Fibroblast of skin of right biceps (primary cell): ENCODE measurements at regions not wholly inside any gene's neighbourhood (a gene's known extent, or its start where the extent isn't known, plus 50 kb on each side); places are given as distances from the start of the nearest gene placed in this dataset.

ENCODE experiments used
- DNase-seq: peaks from one replicate; pipeline ENCODE4 v3.0.0-alpha.2; 2013

DNA sequence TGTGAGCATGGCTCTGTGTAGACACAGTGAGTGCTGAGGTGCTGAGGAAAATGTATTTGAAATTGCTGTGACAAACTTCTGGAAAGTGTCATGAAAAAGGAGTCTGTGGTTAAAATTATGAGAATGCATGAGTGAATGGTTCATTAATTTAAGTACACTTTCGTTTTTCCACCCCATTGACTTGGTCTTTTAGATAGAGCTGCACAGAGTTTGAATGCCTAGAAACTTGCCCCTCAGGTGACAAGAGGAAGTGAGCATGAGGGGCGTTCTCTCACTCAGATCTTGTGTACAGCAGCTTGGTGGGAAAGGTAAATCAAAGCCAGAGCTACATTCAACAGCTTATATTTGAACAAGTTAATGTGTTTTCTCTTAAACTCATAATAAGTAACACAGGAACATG, 296.8 kb downstream of the WDR72 start:
- DNase-seq = no peak

DNA sequence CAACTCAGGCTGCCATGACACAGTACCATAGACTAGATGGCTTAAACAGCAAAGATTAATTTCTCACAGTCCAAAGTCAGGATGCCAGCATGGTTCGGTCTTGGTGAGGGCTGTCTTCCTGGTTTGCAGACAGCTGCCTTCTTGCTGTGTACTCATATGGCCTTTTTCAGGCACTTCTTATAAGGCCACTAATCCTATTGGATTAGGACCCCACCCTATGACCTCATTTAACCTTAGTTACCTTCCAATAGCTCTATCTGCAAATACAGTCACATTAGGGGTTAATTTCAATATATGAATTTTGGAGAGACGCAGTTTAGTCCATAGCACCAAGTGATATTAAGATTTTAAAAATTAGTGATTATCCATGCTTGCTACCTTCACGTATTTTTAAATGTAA, 297.8 kb downstream of the WDR72 start:
- DNase-seq = no peak

DNA sequence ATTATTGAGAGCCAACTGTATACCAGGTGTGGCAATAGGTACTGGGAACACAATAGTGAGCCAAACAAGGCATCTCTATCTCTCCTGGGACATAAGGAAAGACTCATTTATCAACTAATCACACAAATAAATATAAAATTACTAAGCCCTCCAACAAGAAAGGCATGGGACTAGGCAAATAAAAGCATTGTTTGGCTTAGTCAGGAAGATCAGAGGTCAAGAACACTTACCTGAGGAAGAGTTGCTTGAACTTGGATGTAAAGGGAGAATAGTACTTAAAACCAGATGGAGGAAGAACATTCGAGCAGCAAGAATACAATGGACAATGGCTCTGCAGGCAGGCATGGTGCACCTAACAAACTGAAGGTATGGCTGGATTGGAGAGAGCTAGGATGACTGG, 300.7 kb downstream of the WDR72 start:
- DNase-seq = no peak

DNA sequence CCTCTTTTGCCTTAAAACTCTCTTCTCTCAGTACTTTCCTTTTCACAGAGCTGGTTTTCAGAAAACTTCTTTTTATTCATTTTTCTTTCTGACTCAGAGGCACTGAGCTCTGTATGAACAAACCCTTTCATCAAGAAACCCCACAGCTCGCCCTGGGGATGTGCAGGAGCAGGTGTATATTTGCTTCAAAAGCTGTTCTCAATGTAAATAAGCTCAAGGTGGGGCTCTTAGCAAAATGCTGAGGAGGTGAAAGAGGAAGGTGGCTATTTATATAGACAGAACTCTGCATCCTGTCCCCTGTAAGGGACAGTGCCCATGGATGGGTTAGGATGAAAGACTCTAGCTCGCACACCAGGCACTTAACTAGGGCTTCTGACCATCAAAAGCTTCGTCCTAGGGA, 302.0 kb downstream of the WDR72 start:
- DNase-seq = no peak

DNA sequence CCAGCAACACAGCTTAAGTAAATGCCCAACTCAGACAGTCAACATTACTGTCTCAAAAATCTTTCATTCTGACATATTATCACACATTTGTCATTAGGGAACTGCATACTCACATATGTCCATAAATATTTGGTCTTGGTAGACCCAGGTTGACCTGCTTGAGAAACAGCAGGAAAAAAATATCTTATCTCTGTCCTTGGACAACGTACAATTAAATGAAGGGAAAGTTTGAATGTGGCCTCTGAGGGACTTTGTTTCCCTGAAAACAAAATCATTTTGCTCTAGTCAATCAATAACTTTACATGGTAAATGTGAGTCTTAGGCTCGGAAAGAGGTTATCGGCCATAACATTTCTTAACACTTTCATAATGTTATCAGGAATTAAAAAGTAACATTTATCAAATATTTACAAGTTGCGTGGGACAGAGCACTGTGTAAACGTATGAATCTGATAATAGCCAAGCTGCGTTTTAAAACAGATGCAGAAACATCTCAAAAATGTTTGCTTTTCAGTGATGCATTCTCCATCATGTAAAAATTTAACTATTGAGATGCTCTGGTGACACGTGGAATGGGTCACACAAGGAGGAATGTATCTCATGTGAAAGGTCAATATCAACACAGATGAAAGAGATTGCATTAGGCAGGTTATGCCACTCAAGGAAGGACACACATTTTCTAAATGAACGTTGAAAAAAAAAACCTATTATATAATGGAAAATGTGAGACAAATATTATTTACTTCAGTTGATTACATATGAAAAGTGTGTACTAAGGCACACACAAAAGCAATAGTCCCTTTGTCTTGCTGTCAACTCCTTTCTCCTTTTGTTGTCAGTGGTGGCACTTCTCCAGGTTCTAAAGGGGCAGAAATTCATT, 304.4 kb downstream of the WDR72 start:
- no peak for DNase-seq

DNA sequence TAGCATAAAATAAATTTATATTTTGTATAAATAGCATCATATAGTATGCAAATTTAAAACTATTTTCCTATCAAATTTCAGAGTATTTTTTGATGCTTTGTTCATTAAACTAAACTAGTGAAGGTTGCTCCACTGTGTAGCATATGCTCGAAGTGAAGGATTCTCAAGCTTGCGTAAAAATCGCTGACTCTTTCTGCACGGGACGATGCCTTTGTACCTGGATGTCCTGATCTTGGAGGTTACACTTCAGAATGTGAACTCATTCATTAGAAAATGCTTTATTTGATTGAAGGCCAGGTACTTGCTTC, 305.0 kb downstream of the WDR72 start:
- no peak for DNase-seq

DNA sequence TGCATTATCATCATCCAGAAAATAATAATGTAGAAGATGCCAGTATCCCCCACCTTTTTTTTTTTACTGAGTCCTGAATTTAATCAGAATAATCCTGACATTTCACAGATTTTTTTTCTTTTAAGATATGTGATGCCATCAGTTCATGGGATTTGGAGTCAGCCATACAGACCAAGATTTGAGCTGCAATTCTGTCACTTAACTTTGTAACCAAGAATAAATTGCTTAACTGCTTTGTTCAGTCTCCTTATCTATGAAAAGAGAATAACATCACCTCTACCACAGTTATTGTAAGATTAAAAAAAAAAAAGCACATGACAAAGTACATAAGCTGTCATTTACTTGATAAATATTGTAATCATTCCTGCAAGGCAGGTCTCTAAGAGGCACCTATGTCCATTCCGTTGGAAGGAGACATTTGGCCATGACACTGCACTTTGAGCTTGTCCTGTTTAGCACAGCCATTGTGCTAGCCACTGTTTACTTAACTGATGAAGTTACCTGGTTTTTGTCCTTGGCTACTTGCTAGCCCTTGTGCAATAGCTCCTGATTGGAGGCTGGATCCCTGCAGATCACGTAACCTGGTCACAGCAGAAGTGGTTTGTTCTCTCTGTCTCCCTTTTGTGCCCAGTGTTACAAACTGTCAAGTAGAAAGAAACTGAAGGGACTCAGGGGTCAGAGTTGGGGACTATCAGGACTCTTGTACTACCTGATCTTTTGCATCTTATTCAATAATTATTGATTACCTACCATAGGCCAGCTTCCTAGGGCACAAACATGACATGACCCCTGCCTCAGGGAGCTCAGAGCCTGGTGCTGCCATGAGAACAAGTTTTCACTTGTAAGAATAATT, 306.0 kb downstream of the WDR72 start:
- DNase-seq = no peak

DNA sequence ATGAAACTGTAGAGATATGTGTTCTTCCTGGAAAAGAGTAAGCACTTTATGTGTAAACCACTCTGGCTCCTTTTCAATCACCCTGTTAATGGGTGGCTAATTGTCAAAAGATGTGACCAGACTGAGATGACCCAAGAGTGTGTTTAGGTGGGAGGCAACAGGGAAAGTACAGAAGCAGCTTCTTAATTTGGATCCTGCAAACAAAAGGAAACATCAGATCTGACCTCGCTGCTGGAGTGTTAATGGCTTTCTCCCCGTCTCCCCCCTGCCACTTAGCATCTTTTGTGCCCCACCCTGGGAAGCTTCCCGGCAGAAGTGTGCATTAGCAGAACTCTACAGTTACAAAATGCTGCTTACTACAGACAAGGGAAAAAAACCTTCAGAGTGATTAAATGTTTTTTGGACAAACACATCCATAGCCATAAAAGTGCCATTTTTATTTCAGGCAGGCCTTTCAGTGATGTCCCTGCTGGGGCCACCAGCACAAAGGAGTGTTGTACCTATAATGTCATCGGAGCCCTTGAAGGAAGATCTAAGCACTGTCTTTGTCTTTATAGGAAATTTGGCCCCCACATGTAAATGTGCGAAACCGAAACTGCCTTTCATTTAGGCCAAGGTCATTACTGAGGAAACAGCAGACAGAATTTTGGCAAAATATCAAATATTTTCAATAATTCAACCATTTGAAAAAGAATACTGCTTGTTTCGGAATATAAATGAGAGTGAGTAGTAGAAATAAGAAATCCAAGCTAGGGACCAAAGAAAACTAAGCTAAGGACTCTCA, 311.0 kb downstream of the WDR72 start:
- no peak for DNase-seq

DNA sequence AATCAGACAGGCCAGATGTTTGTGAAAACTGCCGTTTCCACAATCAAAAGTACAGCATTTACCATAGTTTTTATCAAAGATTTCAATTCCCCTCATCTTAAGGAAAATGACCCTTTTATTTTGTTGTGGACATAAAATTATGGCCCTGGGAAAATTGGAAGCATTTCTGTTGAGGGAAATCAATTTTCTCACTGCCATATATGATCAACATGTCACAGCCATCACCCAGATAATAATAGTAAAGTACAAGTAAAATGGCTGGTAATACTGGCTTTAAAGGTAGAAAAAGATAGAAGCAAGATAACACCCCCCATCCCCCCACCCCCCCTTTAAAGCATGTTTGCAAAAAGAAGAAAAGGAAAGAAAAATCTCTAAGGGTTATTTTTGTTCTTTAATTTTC, 311.7 kb downstream of the WDR72 start:
- DNase-seq = no peak

DNA sequence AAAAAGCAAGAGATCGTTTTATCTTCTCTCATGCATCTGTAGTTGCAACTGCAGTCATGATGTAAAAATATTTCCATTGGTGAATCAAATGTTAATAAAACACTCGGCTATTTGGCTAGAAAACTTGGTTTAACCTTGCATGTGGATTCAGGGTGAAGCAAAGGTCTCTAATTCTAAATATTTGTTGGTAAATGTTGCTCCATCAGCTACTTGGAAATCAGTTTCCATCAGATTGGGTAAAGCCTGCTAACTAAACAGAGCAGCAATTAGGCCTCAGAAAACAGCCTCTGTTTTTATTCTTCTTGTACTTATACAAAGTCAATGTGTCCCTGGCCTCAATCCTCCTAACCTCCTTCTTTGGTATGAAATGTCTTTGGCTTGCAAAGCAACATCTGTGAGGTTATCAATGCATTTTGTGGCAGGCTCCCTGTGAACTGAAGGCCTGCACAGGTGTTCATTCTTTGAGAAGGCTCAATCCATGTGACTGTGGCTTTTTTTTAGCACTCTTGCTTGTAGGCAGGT, 312.3 kb downstream of the WDR72 start:
- no peak for DNase-seq

DNA sequence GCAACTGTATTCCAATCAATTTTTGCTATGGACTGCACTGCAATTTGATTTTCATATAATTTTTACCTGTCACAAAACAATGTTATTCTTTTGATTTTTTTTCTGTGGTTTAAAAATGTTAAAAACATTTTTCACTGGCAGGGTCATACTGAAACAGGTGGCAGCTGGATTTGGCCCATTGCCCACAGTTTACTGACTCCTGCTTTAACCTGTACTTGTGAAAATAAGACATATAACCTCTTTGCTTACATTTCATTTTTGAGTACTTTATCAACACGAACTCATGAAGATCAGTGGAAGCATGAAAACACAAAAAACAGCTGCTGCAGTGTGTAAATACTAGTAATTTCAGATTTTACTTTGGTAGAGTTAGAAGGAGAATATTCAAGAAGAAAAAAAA, 313.1 kb downstream of the WDR72 start:
- no peak for DNase-seq

DNA sequence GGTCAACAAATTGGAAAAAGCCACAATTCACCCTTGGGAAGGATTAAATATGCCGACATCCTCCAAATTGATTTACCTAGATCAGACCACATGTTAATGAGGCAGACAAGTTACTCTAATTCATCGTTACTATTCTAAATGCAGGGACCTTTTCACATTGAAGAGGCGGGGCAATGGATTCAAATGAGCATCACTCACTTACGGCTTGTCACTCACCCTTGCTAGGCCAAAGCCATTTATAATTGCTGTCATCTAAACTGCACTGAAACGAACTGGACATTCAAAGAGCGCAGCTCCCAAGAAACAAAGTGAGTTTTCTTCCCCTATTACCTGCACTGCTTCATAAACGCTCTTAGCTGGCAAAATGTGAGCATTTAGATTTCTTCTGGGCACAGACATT, 313.9 kb downstream of the WDR72 start:
- DNase-seq = no peak

DNA sequence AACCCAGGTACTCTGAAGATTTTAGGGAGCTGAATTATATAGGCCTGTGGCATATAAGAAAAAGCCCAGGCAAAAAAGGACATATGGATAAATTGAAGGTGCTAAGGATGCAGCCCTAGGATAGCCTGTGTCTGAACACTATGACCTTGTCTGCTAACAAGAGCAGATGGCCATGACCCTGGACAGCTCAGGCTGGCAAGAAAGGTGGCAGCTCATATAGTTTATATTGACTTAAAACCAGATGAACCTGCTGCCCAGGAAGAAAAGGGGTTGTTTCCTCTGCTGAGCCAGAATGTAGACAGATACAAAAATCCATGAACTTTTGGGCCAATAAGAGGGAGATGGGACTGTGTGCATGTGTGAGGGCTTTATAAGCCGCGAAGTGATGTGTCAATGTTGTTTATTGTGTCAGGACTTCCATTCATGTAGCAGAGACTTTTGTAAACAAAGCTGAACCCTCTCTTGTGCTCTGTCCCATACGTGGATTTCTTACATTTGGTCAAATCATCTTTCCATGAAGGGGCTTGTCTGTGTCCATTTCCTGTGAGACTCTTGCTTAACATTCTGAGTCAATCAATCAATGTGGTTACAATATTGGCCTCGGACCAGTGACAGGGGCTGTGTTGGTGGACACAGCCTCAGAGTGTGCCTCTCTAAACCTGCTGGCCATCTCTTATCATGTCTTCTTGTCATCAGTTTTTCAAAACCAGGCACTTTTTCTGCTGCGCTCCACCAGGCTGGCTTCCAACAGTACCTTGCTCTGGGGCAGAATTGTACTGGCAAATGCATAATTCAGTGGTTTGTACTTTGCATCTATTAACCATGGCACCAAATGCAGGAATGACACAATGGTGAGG, 321.2 kb downstream of the WDR72 start:
- no peak for DNase-seq

DNA sequence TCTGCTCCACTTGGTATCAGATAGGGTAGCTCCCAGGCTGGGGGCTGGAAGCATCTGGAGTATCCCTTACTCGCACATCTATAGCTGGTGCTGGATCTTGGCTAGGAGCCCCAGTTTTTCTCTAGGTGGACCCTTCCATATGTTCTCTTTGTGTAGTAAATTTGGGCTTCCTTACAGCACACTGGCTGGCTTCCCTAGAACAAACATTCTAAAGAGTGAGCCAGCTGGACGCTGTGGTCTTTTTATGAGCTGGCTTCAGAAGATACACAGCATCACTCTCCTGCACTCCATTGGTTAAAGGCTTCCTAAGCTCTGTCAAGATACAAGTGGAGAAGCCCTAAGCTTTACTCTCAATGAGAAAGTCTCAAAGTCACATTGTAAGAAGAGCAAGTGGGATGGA, 322.1 kb downstream of the WDR72 start:
- DNase-seq = no peak

DNA sequence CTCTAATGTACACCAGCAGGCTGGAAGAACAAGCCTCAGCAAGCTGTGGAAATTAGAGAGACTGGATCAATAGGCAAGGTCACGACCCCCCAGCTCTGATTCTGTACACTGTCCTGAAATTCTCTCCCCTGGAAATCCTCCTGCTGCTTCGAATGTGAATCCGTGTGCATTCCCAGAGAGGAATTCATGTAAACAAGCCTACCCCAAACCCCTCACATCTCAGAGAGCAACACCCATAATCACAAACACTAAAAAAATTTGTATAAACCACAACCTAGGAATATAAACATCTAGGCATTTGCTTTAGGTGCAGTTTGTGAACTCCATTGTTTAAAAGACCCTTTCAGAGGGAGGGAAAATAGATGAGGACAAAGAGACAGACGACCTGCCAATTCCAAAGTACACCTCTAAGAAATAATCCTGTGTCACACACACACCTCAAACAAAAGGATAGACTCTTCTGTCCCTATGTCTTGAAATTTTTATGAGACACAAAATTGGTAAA, 325.2 kb downstream of the WDR72 start:
- no peak for DNase-seq

DNA sequence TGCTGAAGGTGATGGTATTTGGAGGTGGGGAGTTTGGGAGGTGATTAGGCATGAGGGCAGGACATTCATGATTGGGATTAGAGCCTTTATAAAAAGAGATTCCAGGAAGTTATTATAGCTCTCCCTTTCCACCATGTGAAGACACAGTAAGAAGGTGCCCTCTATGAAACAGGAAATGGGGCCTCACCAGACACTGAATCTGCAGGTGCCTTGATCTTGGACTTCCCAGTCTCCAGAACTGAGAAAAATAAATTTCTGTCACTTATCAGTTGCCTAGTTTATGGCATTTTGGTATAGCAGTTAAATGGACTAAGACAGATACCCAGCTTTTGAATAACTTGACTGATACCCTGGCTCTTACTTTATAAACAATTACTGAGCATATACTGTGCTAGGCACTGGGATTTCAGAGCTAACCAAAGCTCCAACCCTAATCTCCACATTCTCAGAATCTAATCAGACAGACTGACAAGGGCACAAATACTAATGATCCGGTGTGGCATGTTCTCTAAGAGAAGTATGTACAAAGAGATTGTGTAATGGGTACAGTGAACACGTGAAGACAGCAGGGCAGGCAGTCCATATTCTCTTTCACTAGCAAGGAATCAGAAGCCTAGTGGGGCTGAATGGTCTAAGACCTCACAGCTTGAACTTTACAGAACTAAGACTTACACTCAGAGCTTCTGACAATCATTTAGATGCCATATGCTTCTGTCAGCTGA, 343.1 kb downstream of the WDR72 start:
- DNase-seq = no peak

DNA sequence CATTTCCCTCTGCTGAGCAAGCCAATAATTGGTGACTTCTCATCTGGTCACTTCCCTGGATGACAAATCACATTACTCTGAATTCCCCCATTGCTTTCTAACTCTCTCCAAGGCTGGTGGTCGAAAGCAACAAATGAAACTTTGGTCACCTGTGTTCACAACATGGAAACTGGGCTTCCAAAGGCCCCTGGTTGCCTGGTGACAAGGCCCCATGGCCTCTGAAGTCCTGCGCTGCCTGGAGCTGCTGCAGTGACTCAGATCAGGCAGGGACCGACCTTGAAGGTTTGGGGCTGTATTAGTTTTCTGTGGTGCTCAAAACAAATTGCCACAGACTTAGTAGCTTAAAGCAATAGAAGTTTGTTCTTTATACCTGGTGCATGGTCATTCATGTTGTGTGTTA, 345.3 kb downstream of the WDR72 start:
- no peak for DNase-seq

DNA sequence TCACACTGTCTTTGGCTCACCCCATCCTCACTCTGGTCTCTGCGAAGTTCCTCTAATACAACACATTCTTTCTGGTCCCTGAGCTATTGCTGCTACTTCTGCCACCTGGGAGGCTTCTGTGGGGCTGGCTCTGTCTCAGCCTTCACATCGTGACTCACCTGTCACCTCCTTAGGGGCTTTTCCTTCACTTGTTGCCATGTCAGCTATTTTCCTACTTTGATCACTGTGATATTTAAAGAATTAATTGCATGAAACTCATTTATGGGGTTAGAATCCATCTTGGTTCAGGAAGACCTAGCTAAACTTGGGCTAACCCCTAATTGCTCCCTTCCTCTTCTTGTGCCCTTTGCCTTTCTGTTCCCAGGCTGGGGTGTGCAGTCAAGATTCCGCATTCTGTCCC, 346.9 kb downstream of the WDR72 start:
- DNase-seq = no peak

DNA sequence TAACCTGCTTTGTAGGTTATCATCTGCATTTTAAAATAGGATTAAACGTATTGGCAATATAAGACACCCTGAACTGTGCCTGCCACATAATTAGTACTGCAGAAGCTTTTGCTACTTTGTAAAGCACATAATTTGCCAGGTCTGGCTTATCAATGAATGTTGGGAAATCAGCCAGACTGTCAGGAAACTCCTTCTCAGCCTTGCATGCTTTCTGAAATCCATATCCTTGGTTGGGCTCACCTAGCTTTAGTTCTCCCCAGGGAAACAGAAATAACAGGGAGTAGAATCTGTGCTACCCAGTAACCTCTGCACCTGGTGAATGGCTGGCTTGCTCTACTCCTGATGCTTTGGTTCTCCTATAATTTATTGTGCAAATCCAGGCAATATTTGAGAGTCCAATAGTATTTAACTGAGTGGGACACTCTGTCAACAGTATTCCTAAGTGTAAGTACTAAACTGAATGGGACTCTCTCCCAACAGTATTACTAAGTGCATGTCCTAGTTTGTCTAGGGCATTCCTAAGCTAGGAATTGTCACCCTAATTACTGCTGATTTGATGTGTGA, 354.5 kb downstream of the WDR72 start:
- DNase-seq = no peak

DNA sequence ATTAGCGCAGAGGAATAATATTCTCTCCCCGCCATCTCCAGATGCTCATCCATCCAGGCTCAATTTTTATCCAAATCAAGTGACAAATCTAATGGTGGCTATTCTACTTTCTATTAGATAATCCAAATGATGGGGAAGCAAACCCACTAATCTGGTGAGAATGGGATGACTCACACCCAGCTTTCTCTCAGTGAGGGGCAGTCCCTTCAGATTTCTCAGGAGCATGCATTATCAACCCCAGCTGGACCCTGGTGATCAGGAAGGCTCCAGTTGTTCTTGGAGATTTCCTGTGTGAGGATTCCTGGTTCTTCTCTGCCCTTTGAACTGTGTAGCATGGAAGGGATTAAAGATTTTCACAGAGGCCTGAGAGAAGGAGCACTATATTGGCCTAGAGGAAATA, 358.0 kb downstream of the WDR72 start:
- no peak for DNase-seq

DNA sequence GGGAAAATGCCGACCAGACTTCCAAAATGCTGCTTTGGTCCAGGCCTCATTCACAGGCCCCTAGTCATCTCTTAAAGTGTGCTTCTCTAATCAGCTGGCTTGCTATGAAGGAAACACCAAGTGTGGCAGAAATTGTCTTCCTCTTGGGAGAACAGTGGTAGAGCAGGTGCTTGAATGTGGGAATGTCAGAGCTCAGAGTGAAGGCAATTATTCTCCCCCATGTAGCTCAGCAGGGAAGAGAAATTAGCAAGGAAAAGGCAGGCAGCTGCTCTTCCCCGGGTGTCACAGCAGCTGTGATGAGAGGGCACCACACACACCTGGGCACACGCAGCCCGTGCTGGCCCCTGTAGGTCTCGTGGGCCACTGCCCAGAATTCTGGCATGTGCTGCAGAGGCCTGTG, 358.5 kb downstream of the WDR72 start:
- no peak for DNase-seq
